ENCODE measurements at regions not wholly inside any gene's neighbourhood (a gene's known extent, or its start where the extent isn't known, plus 50 kb on each side); places are given as distances from the start of the nearest gene placed in this dataset.
"Not testable (repeated sequence)": the region's sequence is repeated elsewhere in the genome, so short reads cannot be mapped to it uniquely, and the experiment has no call there.

DNA sequence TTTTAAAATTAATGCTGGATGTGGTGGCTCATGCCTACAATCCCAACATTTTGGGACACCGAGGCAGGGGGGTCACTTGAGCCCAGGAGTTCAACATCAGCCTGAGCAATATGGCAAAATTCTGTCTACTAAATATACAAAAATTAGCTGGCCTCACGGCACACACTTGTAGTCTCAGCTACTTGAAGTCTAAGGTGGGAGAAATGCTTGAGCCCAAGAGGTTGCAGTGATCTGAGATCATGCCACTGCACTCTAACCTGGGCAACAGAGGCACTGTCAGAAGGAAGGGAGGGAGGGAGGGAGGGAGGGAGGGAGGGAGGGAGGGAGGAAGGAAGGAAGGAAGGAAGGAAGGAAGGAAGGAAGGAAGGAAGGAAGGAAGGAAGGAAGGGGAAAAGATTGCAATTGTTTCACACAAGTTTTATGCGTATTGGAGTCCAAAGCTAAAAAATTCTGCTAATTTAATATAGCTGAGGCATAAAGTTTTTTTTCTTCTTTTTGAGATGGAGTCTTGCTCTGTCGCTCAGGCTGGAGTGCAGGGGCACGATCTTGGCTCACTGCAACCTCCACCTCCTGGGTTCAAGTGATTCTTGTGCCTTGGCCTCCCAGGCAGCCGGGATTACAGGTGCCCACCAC lies 328.8 kb downstream of the KLF12 start:
- DNase-seq (ENCODE audit: low spot score in 2 of 2); H3K36me3 ChIP-seq (replicated peaks); H3K4me3 ChIP-seq; H3K4me1 ChIP-seq; in situ Hi-C loops (cut with MboI; ENCODE audit: low sequenced_read_pairs); H3K27me3 ChIP-seq (ENCODE audit: low read depth); H3K9me3 ChIP-seq: not testable (repeated sequence)

DNA sequence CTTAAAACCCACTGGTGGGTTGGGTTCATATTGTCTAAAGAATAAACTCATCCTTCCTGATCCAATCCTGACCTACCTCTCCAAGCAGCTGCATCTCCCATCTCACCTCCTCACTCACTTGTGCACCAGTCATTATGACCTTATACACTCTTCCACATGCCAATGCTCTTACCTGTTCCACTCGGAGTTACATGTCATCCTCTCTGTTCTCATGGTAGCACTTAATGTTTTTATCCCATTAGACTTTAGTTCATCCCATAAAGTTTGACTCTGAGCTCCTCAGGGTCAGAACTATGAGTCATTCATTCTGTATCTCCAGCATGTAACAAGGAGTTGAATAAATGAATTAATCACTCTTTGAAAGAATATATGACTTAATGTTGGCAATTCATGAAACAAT lies 330.2 kb downstream of the KLF12 start:
- in situ Hi-C loops (cut with MboI; ENCODE audit: low sequenced_read_pairs) = no loop called here
- Histone ChIP-seq H3K27me3 (ENCODE audit: low read depth) (no peaks in the 10 kb centered on the region), H3K36me3 (replicated peaks) (no peaks in the 10 kb centered on the region), H3K9me3 (no peaks in the 10 kb centered on the region), H3K4me3 (no peak overlapping the region), H3K4me1 (no peaks in the 10 kb centered on the region; the same call in 1 of the 2 replicates)
- DNase-seq (ENCODE audit: low spot score in 2 of 2) = no peak

DNA sequence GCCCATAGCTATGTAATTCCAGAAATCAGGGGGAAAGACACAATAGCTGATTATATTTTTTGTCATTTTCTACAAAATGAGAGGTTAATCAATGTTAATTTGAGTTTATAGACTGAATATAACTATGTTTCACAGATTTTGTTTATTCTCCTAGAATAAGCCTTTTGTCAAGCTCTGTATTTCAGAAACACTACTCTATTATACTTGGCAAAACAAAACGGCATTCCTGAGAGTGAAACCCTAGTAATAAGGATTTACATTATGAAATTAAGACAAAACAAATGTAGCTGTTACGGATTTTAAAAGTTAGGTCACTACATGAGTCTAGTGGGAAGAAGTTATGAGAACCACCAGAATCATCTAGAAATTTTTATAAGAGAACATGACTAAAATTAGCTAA lies 334.2 kb downstream of the KLF12 start:
- no peak for DNase-seq (ENCODE audit: low spot score in 2 of 2)
- in situ Hi-C loops (cut with MboI; ENCODE audit: low sequenced_read_pairs) = no loop called here
- Histone ChIP-seq H3K9me3 (no peaks in the 10 kb centered on the region), H3K4me3 (no peak overlapping the region), H3K27me3 (ENCODE audit: low read depth) (no peaks in the 10 kb centered on the region), H3K36me3 (replicated peaks) (no peaks in the 10 kb centered on the region), H3K4me1 (no peaks in the 10 kb centered on the region; the same call in 1 of the 2 replicates)

GRCh38 chr13:73794755-73795154 lies 339.4 kb downstream of the KLF12 start:
- H3K4me1 ChIP-seq = peaks cover 4% of the 10 kb centered on the region
- H3K4me3 ChIP-seq = no peak overlapping the region
- no peaks in the 10 kb centered on the region for H3K27me3 ChIP-seq (ENCODE audit: low read depth)
- H3K9me3 ChIP-seq = no peaks in the 10 kb centered on the region
- H3K36me3 ChIP-seq (replicated peaks) = no peaks in the 10 kb centered on the region
- no peak for DNase-seq (ENCODE audit: low spot score in 2 of 2)
- in situ Hi-C loops (cut with MboI; ENCODE audit: low sequenced_read_pairs) = no loop called here

- H3K36me3 ChIP-seq (replicated peaks) = no peaks in the 10 kb centered on the region
- DNase-seq (ENCODE audit: low spot score in 2 of 2) = peak in 1 of 2 experiments; percentile 89
- H3K4me3 ChIP-seq = no peak overlapping the region
- H3K27me3 ChIP-seq (ENCODE audit: low read depth) = no peaks in the 10 kb centered on the region
- in situ Hi-C loops (cut with MboI; ENCODE audit: low sequenced_read_pairs) = no loop called here
- peaks cover 4% of the 10 kb centered on the region for H3K4me1 ChIP-seq
- no peaks in the 10 kb centered on the region for H3K9me3 ChIP-seq
These were observed 340.8 kb downstream of the KLF12 start for GRCh38 chr13:73793361-73793760.

- no peak overlapping the region for H3K4me3 ChIP-seq
- in situ Hi-C loops (cut with MboI; ENCODE audit: low sequenced_read_pairs) = no loop called here
These were observed 341.4 kb downstream of the KLF12 start for GRCh38 chr13:73792796-73793195.

DNA sequence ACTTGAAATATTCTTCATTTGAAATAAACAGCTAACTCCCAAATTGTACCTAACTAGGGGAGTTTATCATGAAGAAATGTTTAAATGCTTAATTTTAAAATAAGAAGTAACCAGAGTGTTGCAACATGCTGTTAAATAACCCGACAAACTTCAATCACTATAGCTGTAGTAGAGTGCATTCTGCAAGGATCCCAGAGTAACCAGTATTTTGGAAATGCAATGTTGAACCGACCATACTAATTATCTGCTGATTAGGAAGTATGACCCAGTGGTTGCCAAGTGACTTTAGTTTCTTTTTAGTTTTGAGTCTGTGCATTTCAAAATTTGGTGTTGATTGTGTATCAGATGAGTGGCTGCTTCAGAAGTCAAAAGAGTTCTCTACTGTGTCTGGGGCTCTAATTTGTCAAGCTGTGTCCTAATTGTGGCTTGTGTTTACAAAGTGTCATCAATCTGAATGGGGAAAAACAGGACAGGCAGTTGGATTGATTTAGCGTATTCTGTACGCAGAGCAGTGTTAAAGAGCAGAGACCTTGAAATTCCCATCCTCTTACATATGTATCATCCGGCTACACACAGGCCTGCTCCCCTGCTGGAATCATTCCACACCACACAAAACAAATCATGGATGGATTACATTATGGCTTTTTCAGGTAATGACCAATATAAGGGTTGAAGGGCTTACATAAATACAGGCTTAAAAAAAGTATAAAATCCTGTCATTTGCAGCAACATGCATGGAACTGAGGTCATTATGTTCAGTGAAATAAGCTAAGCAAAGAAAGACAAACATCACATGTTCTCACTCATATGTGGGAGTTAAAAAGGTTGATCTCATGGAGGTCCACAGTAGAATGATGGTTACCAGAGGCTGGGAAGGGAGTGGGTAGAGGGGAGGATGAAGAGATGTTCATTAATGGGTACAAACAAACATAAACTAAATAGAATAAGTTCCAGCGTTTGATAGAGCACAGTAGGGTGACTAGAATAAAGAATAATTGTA lies 351.5 kb downstream of the KLF12 start:
- H3K27me3 ChIP-seq (ENCODE audit: low read depth) = no peaks in the 10 kb centered on the region
- no peaks in the 10 kb centered on the region for H3K36me3 ChIP-seq (replicated peaks)
- no peak overlapping the region for H3K4me3 ChIP-seq
- H3K4me1 ChIP-seq = no peaks in the 10 kb centered on the region
- no peak for DNase-seq (ENCODE audit: low spot score in 2 of 2)
- in situ Hi-C loops (cut with MboI; ENCODE audit: low sequenced_read_pairs) = no loop called here
- H3K9me3 ChIP-seq = no peaks in the 10 kb centered on the region

More at GRCh38 chr13:73792796-73793195, 341.4 kb downstream of the KLF12 start:
- no peaks in the 10 kb centered on the region for H3K27me3 ChIP-seq (ENCODE audit: low read depth)
- H3K9me3 ChIP-seq = no peaks in the 10 kb centered on the region
- DNase-seq (ENCODE audit: low spot score in 2 of 2) = no peak
- H3K36me3 ChIP-seq (replicated peaks) = no peaks in the 10 kb centered on the region
- H3K4me1 ChIP-seq = peaks cover 4% of the 10 kb centered on the region

DNA sequence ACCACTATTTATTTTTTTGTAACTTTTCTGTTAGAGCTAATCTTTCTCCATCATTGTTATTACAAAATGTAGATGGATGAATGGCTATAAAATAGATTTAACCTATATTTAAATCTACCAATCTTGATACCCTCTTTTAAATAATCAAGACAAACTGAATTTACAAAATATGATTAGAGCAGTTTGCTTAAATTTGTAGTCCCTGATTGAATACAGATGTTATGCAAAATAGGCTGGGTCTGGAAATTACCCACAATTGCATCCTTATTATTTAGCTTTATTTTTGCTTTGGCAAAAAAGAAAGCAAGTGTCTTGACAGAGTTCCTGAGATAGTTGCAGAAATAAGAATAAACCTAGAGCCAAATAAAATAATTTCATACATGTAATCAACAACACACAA lies 352.8 kb downstream of the KLF12 start:
- Histone ChIP-seq H3K36me3 (replicated peaks) (no peaks in the 10 kb centered on the region), H3K4me1 (no peaks in the 10 kb centered on the region), H3K9me3 (no peaks in the 10 kb centered on the region), H3K4me3 (no peak overlapping the region), H3K27me3 (ENCODE audit: low read depth) (no peaks in the 10 kb centered on the region)
- DNase-seq (ENCODE audit: low spot score in 2 of 2) = no peak
- in situ Hi-C loops (cut with MboI; ENCODE audit: low sequenced_read_pairs) = no loop called here

GRCh38 chr13:73779881-73780280 lies 354.3 kb downstream of the KLF12 start:
- Histone ChIP-seq H3K4me3 (no peak overlapping the region), H3K4me1 (no peaks in the 10 kb centered on the region), H3K36me3 (replicated peaks) (no peaks in the 10 kb centered on the region), H3K9me3 (no peaks in the 10 kb centered on the region), H3K27me3 (ENCODE audit: low read depth) (no peaks in the 10 kb centered on the region)
- in situ Hi-C loops (cut with MboI; ENCODE audit: low sequenced_read_pairs) = no loop called here
- no peak for DNase-seq (ENCODE audit: low spot score in 2 of 2)

GRCh38 chr13:73778242-73778864 lies 355.9 kb downstream of the KLF12 start:
- no peaks in the 10 kb centered on the region for H3K4me1 ChIP-seq
- no peak overlapping the region for H3K4me3 ChIP-seq
- H3K27me3 ChIP-seq (ENCODE audit: low read depth) = no peaks in the 10 kb centered on the region
- in situ Hi-C loops (cut with MboI; ENCODE audit: low sequenced_read_pairs) = no loop called here
- H3K36me3 ChIP-seq (replicated peaks) = no peaks in the 10 kb centered on the region
- no peak for DNase-seq (ENCODE audit: low spot score in 2 of 2)
- H3K9me3 ChIP-seq = no peaks in the 10 kb centered on the region

DNA sequence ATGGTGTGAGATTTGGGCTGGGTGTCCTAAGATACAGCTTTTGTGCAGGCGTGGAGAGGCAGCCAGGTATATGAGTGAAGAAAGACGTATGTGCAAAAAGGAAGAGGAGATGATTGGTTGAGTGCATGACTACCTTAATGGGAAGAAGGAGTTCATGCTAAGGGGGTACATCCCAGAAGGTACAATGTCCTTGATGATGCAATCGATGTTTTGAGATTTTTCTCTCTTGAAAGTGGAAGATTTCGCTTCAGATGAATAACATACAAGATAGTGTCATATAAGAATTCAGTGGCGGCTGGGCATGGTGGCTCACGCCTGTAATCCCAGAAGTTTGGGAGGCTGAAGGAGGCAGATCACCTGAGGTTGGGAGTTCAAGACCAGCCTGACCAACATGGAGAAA lies 357.1 kb downstream of the KLF12 start:
- Histone ChIP-seq H3K4me1 (no peaks in the 10 kb centered on the region), H3K36me3 (replicated peaks) (no peaks in the 10 kb centered on the region), H3K9me3 (no peaks in the 10 kb centered on the region), H3K4me3 (no peak overlapping the region), H3K27me3 (ENCODE audit: low read depth) (no peaks in the 10 kb centered on the region)
- in situ Hi-C loops (cut with MboI; ENCODE audit: low sequenced_read_pairs) = no loop called here
- no peak for DNase-seq (ENCODE audit: low spot score in 2 of 2)

DNA sequence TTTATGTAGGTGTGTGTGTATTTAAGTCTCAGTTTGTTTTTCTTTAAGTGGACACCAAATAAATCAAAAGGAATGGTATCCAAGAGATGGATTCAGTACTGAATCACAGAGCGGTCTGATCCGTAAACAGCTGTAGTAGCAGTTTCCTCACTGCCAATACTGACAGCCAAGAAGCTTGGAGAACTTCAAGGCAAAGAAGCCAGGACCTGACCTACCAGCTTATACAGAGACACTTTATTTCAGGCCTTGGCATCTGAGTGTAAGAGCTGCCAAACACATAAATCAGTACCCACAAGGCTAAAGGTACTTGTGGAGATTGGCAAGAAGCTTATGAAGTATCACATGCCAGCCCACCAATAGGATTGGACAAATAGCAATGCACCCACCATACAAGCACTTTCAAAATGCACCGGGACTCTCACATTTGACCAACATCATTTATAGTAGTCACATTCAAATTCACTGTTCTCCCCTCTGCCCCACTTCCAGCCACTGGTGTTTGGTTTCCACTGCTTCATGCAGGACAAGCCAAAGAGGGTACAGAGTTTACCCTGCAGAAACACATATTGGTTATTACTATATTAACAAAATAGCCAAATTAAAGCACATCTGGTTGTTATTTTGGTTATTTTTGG lies 357.9 kb downstream of the KLF12 start:
- Histone ChIP-seq H3K36me3 (replicated peaks) (no peaks in the 10 kb centered on the region), H3K4me1 (no peaks in the 10 kb centered on the region), H3K9me3 (no peaks in the 10 kb centered on the region; the same call in 1 of the 2 replicates), H3K27me3 (ENCODE audit: low read depth) (no peaks in the 10 kb centered on the region), H3K4me3 (no peak overlapping the region)
- DNase-seq (ENCODE audit: low spot score in 2 of 2) = no peak
- in situ Hi-C loops (cut with MboI; ENCODE audit: low sequenced_read_pairs) = no loop called here

DNA sequence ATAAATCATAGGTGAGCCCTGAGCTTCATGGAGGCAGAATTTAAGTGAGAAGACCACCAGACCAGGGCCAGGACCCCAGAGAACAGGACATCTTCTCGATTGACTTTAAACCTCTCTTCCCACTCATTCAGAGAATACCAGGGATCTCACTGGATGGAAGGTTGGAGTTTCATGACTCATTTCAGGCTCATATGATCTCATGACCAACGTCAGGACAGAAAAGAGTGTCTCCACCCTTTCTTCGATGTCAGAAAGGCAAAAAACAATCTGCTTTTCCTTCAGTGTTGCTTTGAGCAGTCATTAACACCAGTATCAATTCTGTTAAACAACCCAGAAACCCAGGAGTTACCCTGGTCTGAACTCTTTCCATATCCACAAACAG lies 361.0 kb downstream of the KLF12 start:
- Histone ChIP-seq H3K27me3 (ENCODE audit: low read depth) (no peaks in the 10 kb centered on the region), H3K9me3 (no peaks in the 10 kb centered on the region; the same call in 1 of the 2 replicates), H3K4me1 (no peaks in the 10 kb centered on the region), H3K36me3 (replicated peaks) (no peaks in the 10 kb centered on the region), H3K4me3 (no peak overlapping the region)
- no peak for DNase-seq (ENCODE audit: low spot score in 2 of 2)
- in situ Hi-C loops (cut with MboI; ENCODE audit: low sequenced_read_pairs) = loop anchor here (25.0 kb wide), 1 partner anchor 1439 kb away; no protein-coding TSS in a partner anchor
